ENCODE measurements at regions not wholly inside any gene's neighbourhood (a gene's known extent, or its start where the extent isn't known, plus 50 kb on each side); places are given as distances from the start of the nearest gene placed in this dataset.

- DNase-seq (ENCODE audit: low read depth in 2 of 2), result no peak
Measured at GRCh38 chr9:75616052-75616451, 274.4 kb upstream of the PCSK5 start.

GRCh38 chr9:75616841-75617566 lies 273.5 kb upstream of the PCSK5 start:
- no peak for DNase-seq (ENCODE audit: low read depth in 2 of 2)

GRCh38 chr9:75623462-75623861 lies 267.0 kb upstream of the PCSK5 start:
- DNase-seq (ENCODE audit: low read depth in 2 of 2), result no peak

GRCh38 chr9:75624998-75625397 lies 265.5 kb upstream of the PCSK5 start:
- no peak for DNase-seq (ENCODE audit: low read depth in 2 of 2)

- DNase-seq (ENCODE audit: low read depth in 2 of 2), result no peak
Measured at GRCh38 chr9:75626860-75627259, 263.6 kb upstream of the PCSK5 start.

GRCh38 chr9:75628952-75629351 lies 261.5 kb upstream of the PCSK5 start:
- DNase-seq (ENCODE audit: low read depth in 2 of 2), result no peak

GRCh38 chr9:75633451-75634057 lies 256.9 kb upstream of the PCSK5 start:
- no peak for DNase-seq (ENCODE audit: low read depth in 2 of 2)

- DNase-seq (ENCODE audit: low read depth in 2 of 2), result no peak
Measured at GRCh38 chr9:75636427-75637045, 253.9 kb upstream of the PCSK5 start.

GRCh38 chr9:75639971-75640610 lies 250.4 kb upstream of the PCSK5 start:
- DNase-seq (ENCODE audit: low read depth in 2 of 2), result no peak

- DNase-seq (ENCODE audit: low read depth in 2 of 2), result no peak
Measured at GRCh38 chr9:75642522-75642921, 248.0 kb upstream of the PCSK5 start.

- no peak for DNase-seq (ENCODE audit: low read depth in 2 of 2)
Measured at GRCh38 chr9:75644649-75645048, 245.8 kb upstream of the PCSK5 start.

- no peak for DNase-seq (ENCODE audit: low read depth in 2 of 2)
Measured at GRCh38 chr9:75648034-75648433, 242.4 kb upstream of the PCSK5 start.

GRCh38 chr9:75649060-75649459 lies 241.4 kb upstream of the PCSK5 start:
- DNase-seq (ENCODE audit: low read depth in 2 of 2), result no peak

GRCh38 chr9:75651709-75652108 lies 238.8 kb upstream of the PCSK5 start:
- no peak for DNase-seq (ENCODE audit: low read depth in 2 of 2)

GRCh38 chr9:75653335-75653734 lies 237.1 kb upstream of the PCSK5 start:
- DNase-seq (ENCODE audit: low read depth in 2 of 2), result no peak

- no peak for DNase-seq (ENCODE audit: low read depth in 2 of 2)
Measured at GRCh38 chr9:75653750-75654149, 236.7 kb upstream of the PCSK5 start.

- DNase-seq (ENCODE audit: low read depth in 2 of 2), result no peak
Measured at GRCh38 chr9:75657015-75657414, 233.5 kb upstream of the PCSK5 start.

GRCh38 chr9:75658301-75658905 lies 232.1 kb upstream of the PCSK5 start:
- DNase-seq (ENCODE audit: low read depth in 2 of 2), result no peak

GRCh38 chr9:75664597-75664996 lies 225.9 kb upstream of the PCSK5 start:
- DNase-seq (ENCODE audit: low read depth in 2 of 2), result no peak

GRCh38 chr9:75666856-75667554 lies 223.5 kb upstream of the PCSK5 start:
- no peak for DNase-seq (ENCODE audit: low read depth in 2 of 2)

- DNase-seq (ENCODE audit: low read depth in 2 of 2), result no peak
Measured at GRCh38 chr9:75669721-75670120, 220.8 kb upstream of the PCSK5 start.

- no peak for DNase-seq (ENCODE audit: low read depth in 2 of 2)
Measured at GRCh38 chr9:75671354-75671753, 219.1 kb upstream of the PCSK5 start.

All from stimulated activated CD4-positive, alpha-beta T cell treated with anti-CD3 and anti-CD28 coated beads, Interleukin-1b, Interleukin-23, amount 100 ng/mL, for 4 hours (primary cell).